Urinary bladder (tissue), 3 donors: ENCODE measurements at regions not wholly inside any gene's neighbourhood (a gene's known extent, or its start where the extent isn't known, plus 50 kb on each side); places are given as distances from the start of the nearest gene placed in this dataset.
"Not testable (repeated sequence)": the region's sequence is repeated elsewhere in the genome, so short reads cannot be mapped to it uniquely, and the experiment has no call there.

ENCODE experiments used
- DNase-seq: peaks from one replicate; pipeline ENCODE4 v3.0.0-alpha.2; 2015; ENCODE audit errors: extremely low spot score
- H3K27ac ChIP-seq: one replicate; pipeline ENCODE4 v1.5.1; 2013; ENCODE audit warnings: low read depth, mild to moderate bottlenecking, moderate library complexity
- H3K36me3 ChIP-seq: one replicate; pipeline ENCODE4 v1.6.1; 2013; ENCODE audit warnings: mild to moderate bottlenecking, moderate library complexity; ENCODE audit not compliant: insufficient read depth
- H3K4me1 ChIP-seq: one replicate; pipeline ENCODE4 v1.6.1; 2013; ENCODE audit warnings: mild to moderate bottlenecking, moderate library complexity; ENCODE audit not compliant: insufficient read depth
- H3K4me3 ChIP-seq: one replicate; pipeline ENCODE4 v1.5.1; 2013; ENCODE audit warnings: low read depth, low read length
- WGBS: extraction: QIAGEN DNeasy Blood & Tissue Kit; methylation state at CpG from one replicate; pipeline ENCODE4 v1.1.7; 2013; 5-methylcytosine and 5-hydroxymethylcytosine counted together
- donor health status: healthy with polysubstance abuse.
- donor health status: healthy.

DNA sequence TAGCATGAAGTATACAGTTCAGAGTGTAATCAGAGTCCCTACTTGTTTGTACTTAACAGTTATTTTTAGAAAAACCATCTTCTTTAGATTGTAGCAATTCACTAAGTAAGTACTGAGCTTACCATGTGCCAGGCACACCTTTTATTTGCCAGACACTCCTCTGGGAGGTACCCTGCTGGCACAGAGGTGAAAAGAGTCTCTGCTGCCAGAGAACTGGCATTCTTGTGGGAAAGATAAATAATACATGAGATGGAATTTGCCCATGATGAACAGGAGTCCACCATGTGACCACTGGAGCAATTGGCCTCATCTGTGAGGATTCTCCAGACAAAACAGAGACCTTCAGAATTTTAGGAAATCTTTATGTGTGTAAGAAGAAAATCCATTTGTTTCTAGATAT, 199.3 kb upstream of the SLC16A7 start:
- no peak overlapping the region for H3K4me3 ChIP-seq
- no peaks in the 10 kb centered on the region for H3K36me3 ChIP-seq
- no peak for DNase-seq
- H3K4me1 ChIP-seq, result no peaks in the 10 kb centered on the region
- H3K27ac ChIP-seq, result no peak overlapping the region

DNA sequence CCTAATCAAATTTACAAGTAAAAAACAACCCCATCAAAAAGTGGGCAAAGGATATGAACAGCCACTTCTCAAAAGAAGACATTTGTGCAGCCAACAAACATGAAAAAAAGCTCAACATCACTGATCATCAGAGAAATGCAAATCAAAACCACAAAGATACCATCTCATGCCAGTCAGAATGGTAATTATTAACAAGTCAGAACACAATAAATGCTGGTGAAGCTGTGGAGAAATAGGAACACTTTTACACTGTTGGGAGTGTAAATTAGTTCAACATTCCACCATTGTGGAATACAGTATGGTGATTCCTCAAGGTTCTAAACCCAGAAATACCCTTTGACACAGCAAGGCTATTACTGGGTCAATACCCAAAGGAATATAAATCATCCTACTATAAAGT, 200.5 kb upstream of the SLC16A7 start:
- H3K27ac ChIP-seq, H3K4me1 ChIP-seq, H3K36me3 ChIP-seq, DNase-seq, H3K4me3 ChIP-seq: not testable (repeated sequence)

DNA sequence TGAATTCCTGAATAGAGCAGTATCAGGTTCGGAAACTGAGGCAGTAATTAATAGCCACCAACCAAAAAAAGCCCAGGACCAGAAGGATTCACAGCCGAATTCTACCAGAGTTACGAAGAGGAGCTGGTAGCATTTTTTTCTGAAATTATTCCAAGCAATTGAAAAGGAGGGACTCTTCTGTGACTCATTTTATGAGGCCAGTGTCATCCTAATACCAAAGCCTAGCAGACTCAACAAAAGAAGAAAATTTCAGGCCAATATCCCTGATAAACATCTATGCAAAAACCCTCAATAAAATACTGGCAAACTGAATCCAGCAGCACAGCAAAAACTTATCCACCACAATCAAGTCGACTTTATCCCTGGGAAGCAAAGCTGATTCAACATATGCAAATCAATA, 202.3 kb upstream of the SLC16A7 start:
- H3K27ac ChIP-seq, result no peak overlapping the region
- H3K4me3 ChIP-seq, result no peak overlapping the region
- H3K36me3 ChIP-seq, result no peaks in the 10 kb centered on the region
- DNase-seq, result no peak
- 60% methylated on average over 4 of the region's 4 CpGs for WGBS
- H3K4me1 ChIP-seq, result no peaks in the 10 kb centered on the region

DNA sequence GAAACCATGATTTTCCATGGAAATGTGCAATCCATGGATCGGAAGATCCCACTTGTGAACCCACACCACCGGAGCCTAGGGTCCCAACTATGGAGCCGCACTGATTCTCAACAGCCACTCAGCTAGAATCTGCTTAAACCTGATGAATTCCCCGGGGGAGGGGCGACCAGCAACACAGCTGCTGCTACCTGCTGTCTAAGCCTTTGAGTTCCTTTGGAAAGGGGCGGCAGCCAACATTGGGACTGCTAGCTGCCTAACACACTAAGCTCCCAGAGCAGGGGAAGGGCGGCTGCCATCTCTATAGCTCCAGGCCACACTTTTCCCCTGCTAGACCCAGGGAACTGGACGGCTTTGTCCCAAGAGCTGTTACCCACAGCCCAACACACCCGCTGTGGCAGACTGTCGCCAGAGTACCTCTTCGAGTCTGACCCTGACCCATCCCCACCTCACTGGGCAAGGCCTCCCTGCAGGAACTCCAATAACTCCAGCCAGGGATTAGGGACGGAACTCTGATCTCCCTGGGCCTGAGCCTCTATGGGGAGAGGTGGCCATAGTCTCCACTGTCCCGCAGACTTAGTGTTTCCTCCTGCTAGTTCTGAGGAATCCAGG, 205.8 kb upstream of the SLC16A7 start:
- H3K27ac ChIP-seq, result no peak overlapping the region
- H3K4me1 ChIP-seq, result no peaks in the 10 kb centered on the region
- H3K36me3 ChIP-seq, result no peaks in the 10 kb centered on the region
- WGBS, result 90% methylated on average over 13 of the region's 13 CpGs
- no peak overlapping the region for H3K4me3 ChIP-seq
- no peak for DNase-seq

DNA sequence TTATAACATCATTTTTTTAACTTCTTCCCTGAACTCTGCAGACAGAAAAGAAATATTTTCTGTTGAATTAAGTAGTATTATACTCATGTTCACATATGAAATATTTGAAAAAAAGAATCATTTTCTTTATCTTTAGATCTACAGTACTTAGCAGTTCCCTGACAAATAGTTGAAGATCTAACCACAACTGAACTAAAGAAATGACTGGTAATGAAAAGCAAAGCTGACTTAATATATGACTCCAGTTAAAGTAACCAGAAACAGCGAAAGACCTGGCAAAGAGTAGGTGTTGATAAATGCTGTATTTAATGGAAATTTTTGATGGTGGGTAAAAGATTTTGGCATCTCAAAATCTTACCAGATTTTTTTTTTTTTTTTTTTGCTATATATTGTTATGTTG, 207.1 kb upstream of the SLC16A7 start:
- Histone ChIP-seq H3K4me1 (no peaks in the 10 kb centered on the region), H3K36me3 (no peaks in the 10 kb centered on the region), H3K27ac (no peak overlapping the region), H3K4me3 (no peak overlapping the region)
- DNase-seq, result no peak
- 89% methylated on average over 1 of the region's 1 CpG for WGBS

DNA sequence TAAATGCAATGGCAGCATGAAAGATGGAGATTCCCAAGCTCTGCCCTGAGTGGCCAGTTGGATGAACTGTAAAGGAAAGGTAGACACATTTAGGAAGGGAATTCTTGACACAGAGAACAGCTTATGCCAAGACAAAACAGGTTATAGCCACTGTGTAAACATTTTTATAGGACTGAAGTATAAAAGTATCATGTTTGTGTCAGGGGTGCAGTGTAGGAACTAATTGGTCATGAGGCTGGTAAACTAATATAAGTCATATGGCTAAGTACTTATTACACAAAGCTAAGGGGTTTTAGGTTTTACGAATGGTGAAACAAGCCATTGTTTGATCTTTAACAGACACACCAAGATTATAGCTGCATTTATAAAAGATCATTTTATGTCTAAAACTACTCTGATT, 207.7 kb upstream of the SLC16A7 start:
- WGBS, result 74% methylated on average over 1 of the region's 1 CpG
- Histone ChIP-seq H3K4me3 (no peak overlapping the region), H3K36me3 (no peaks in the 10 kb centered on the region), H3K27ac (no peak overlapping the region), H3K4me1 (no peaks in the 10 kb centered on the region)
- no peak for DNase-seq

DNA sequence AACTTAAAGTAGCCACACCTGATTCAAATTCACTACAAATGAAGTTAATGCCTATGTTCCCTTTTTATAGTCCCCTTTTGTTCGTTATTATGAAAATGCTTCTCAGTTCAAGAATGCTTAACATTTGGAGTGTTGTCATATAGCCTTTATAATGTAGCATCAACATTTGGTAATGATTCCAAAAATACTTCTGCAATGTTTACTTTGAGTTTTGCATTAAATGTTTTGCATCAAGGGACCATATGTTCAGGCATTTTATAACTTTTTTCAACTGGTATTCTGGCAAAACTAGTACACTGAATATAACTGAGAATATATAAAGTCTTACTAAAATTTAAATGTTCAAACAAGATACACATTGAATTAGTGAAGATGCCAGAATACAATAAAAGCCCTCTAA, 209.6 kb upstream of the SLC16A7 start:
- 56% methylated on average over 1 of the region's 1 CpG for WGBS
- DNase-seq, result no peak

DNA sequence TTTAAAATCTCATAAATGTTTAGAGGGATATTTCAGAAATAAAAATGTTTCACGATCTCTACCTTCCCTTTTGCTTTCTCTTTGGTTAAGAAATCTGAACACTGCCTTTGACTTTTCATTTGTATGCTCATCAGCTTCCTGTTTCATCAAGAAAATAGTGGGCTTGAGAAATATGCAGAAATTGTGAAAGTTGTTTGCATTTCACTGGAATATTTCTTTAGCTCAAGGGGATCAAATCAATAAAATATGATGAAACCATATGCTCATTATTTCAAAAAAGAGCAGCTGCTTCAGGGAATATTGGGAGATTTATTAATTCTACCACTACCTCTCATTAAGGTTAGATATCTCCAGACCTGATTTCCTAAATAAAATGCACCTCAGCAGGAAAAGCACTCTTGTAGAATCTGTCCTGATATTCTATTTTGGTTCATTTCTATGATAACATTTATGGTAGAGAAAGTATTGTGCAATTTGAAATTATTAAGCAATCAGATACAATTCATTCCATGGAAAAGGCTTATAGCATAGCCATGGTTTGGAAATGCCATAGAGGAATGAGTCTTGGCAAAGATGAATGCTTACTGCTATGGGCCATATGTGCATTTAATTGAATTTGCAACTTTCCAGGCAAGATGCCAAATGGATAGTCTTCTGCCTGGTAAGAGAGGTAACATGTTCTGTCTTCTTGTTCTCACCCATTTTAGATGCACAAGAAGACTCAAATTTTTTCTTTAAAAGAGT, 212.6 kb upstream of the SLC16A7 start:
- DNase-seq, result no peak
- no peak overlapping the region for H3K27ac ChIP-seq
- no peak overlapping the region for H3K4me3 ChIP-seq
- WGBS, result 61% methylated on average over 1 of the region's 1 CpG
- H3K4me1 ChIP-seq, result no peaks in the 10 kb centered on the region
- no peaks in the 10 kb centered on the region for H3K36me3 ChIP-seq

More for the DNA sequence above, 209.6 kb upstream of the SLC16A7 start:
- Histone ChIP-seq H3K36me3 (no peaks in the 10 kb centered on the region), H3K4me1 (no peaks in the 10 kb centered on the region), H3K4me3 (no peak overlapping the region), H3K27ac (no peak overlapping the region)

DNA sequence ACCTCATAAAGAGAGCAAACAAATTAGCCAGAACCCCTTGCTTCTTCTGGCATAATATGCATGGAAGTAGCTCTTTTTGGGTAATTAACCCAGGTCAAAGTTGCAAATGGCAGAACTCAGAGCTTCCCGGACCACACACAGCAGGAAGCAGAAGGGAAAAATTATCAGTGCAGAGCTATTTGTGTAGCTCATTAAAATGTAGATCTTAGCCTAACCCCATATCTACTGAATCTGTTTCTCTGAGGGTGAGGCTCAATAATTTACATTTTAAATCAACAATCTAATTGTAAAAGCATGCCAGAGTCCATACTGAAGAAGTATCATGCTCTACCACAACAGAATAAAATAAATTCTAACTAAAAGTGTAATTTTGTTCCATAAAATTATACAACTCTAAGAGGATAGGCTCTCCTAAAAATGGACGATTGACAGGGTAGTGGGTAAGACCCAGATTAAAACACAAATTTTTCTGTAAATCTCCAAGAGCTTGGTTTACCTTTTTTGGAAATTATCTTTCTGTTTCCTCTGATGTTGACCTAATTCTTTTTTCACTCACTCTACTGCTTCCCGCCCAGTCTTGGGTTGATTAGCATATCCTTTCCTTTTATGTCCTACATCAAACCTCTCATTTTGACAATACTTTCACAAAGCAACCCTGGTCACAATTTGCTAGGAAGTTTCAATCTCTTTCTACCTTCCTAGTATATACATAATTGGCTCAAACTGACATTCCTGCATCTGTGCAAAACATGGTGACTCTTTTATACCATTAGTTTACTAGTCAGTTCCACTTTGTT, 213.3 kb upstream of the SLC16A7 start:
- H3K36me3 ChIP-seq, result no peaks in the 10 kb centered on the region
- H3K4me3 ChIP-seq, result no peak overlapping the region
- 46% methylated on average over 3 of the region's 3 CpGs for WGBS
- no peak for DNase-seq
- no peak overlapping the region for H3K27ac ChIP-seq
- H3K4me1 ChIP-seq, result no peaks in the 10 kb centered on the region

DNA sequence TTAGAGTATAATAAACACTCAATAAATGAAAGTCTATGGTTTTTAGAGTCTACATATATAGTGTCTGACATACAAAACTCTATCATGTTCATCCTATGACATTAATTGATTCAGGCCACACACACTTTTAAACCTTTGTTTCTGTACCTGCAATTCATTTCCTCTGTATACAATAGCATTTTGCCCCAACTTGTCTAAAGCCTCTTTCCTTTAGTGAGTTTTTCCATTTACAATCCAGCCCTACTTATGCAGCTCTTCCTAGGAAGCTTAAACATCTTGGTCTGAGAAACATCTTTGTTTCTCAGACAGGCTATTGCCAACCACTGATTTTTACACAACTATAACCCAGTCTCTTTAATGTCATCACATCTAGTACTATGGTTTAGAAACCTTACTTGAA, 214.7 kb upstream of the SLC16A7 start:
- no peak for DNase-seq
- Histone ChIP-seq H3K4me1 (no peaks in the 10 kb centered on the region), H3K36me3 (no peaks in the 10 kb centered on the region), H3K4me3 (no peak overlapping the region), H3K27ac (no peak overlapping the region)

DNA sequence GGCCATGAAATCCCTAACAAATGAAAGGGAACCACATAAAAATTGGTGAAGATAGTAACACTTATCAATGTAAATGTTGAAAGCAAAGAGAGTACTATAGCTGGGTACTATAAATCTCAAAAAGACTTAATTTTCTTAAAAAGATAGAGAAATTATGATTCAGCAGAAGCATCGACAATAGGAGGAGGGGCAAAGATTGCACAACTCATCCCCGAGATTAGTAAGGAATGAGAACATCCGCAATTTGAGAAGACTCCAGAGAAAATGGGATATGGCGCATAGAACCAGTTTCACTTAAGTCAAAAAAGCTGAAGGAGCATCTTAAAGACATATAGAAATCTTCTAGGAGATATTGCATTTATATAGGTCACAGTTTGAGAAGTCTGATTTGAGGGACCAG, 220.2 kb upstream of the SLC16A7 start:
- Histone ChIP-seq H3K4me3 (no peak overlapping the region), H3K36me3 (no peaks in the 10 kb centered on the region), H3K4me1 (no peaks in the 10 kb centered on the region), H3K27ac (no peak overlapping the region)
- DNase-seq, result no peak
- whole genome bisulfite sequencing, result 90% methylated on average over 4 of the region's 4 CpGs

DNA sequence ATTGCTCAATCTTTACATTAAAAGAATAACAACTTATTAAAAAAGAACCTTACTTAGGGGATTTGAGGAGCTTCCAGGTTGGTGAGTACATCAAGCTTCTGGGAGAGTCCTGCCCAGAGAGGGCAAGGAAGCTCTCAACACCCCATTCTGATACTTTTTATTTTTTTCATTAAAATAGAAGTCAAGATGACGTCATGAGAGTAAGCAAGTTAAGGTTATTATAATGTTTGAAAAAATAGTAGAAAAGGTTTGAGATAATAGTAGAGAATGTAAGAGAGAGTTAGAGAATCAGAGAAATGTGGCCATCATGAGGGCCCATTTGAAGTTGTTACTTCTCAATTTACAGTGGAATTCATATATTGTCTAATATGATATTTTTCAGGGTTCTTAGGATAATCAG, 221.0 kb upstream of the SLC16A7 start:
- no peak overlapping the region for H3K4me3 ChIP-seq
- WGBS, result 85% methylated on average over 1 of the region's 1 CpG
- H3K27ac ChIP-seq, result no peak overlapping the region
- H3K36me3 ChIP-seq, result no peaks in the 10 kb centered on the region
- DNase-seq, result no peak
- H3K4me1 ChIP-seq, result no peaks in the 10 kb centered on the region

DNA sequence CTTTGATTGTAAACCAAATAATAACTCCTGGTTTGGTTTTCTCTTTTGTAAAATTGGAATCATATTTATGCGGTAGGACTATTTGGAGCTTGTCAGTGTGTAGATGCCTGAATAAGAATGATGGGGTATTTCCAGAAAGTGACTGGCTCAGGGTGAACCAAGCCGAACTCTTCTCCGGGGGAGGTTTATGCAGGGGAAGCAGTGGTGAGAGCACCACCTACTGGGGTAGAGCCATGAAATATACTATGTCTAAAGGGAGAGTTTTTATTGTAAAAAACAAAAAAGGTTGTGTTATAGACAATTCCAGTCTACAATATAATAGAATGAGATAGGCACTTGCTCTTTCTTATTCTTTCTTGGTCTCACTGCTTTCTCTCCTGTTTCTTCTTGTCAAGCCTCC, 222.9 kb upstream of the SLC16A7 start:
- no peak overlapping the region for H3K27ac ChIP-seq
- WGBS, result 78% methylated on average over 3 of the region's 3 CpGs

DNA sequence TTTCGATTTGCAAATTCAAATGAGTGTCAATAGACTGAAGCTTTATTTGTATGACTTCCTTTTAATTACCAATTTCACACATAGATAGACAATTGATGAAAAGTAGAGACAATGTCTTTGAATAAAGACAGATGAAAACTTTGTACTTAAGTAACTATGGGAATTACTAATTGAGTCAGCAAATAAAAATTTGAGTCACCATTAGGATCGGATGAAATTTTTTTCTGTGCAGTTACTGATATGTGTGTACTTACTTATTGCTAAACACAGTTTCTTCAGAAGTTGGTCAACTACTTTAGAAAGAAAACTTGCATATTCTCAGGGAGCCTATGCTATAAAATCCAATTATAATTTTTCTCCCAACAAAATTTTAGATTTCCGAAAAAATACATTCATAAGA, 224.9 kb upstream of the SLC16A7 start:
- no peaks in the 10 kb centered on the region for H3K36me3 ChIP-seq
- H3K4me1 ChIP-seq, result no peaks in the 10 kb centered on the region
- no peak overlapping the region for H3K27ac ChIP-seq
- 85% methylated on average over 3 of the region's 3 CpGs for WGBS
- H3K4me3 ChIP-seq, result no peak overlapping the region
- no peak for DNase-seq

More for the DNA sequence above, 222.9 kb upstream of the SLC16A7 start:
- Histone ChIP-seq H3K4me1 (no peaks in the 10 kb centered on the region), H3K4me3 (no peak overlapping the region), H3K36me3 (no peaks in the 10 kb centered on the region)
- no peak for DNase-seq
